NCI-H1930 (cell line): ENCODE measurements at regions not wholly inside any gene's neighbourhood (a gene's known extent, or its start where the extent isn't known, plus 50 kb on each side); places are given as distances from the start of the nearest gene placed in this dataset.

Experiments
- DNase-seq, 2 experiments: peaks; one replicate each; lab custom pipeline; 2025; lab: John Stamatoyannopoulos, UW

- DNase-seq: no peak
Observed at GRCh38 chr3:59339818-59340217, 290.0 kb upstream of the CFAP20DC start.

GRCh38 chr3:59338934-59339333 lies 289.1 kb upstream of the CFAP20DC start:
- DNase-seq: no peak

- no peak for DNase-seq
Observed at GRCh38 chr3:59335338-59335737, 285.5 kb upstream of the CFAP20DC start.

- DNase-seq: no peak
Observed at GRCh38 chr3:59334585-59334984, 284.8 kb upstream of the CFAP20DC start.

- DNase-seq: no peak
Observed at GRCh38 chr3:59327376-59327808, 277.6 kb upstream of the CFAP20DC start.

- no peak for DNase-seq
Observed at GRCh38 chr3:59326246-59327024, 276.6 kb upstream of the CFAP20DC start.

GRCh38 chr3:59321881-59322540 lies 272.2 kb upstream of the CFAP20DC start:
- DNase-seq: no peak

- peak in 1 of 2 experiments; percentile 35 for DNase-seq
Observed at GRCh38 chr3:59320080-59320479, 270.3 kb upstream of the CFAP20DC start.

- DNase-seq: no peak
Observed at GRCh38 chr3:59319442-59319841, 269.6 kb upstream of the CFAP20DC start.

GRCh38 chr3:59318881-59319280 lies 269.1 kb upstream of the CFAP20DC start:
- DNase-seq: no peak

- no peak for DNase-seq
Observed at GRCh38 chr3:59317386-59317785, 267.6 kb upstream of the CFAP20DC start.

- no peak for DNase-seq
Observed at GRCh38 chr3:59316688-59317275, 267.0 kb upstream of the CFAP20DC start.

- no peak for DNase-seq
Observed at GRCh38 chr3:59313365-59313764, 263.5 kb upstream of the CFAP20DC start.

GRCh38 chr3:59311231-59311630 lies 261.4 kb upstream of the CFAP20DC start:
- no peak for DNase-seq

GRCh38 chr3:59310736-59311135 lies 260.9 kb upstream of the CFAP20DC start:
- DNase-seq: no peak

- no peak for DNase-seq
Observed at GRCh38 chr3:59308684-59309083, 258.9 kb upstream of the CFAP20DC start.

- no peak for DNase-seq
Observed at GRCh38 chr3:59308001-59308400, 258.2 kb upstream of the CFAP20DC start.

- DNase-seq: no peak
Observed at GRCh38 chr3:59306436-59306835, 256.6 kb upstream of the CFAP20DC start.

- no peak for DNase-seq
Observed at GRCh38 chr3:59304296-59304695, 254.5 kb upstream of the CFAP20DC start.

- no peak for DNase-seq
Observed at GRCh38 chr3:59303452-59303851, 253.6 kb upstream of the CFAP20DC start.

- DNase-seq: no peak
Observed at GRCh38 chr3:59302442-59302841, 252.6 kb upstream of the CFAP20DC start.

- DNase-seq: no peak
Observed at GRCh38 chr3:59300733-59301132, 250.9 kb upstream of the CFAP20DC start.

- no peak for DNase-seq
Observed at GRCh38 chr3:59299561-59299960, 249.7 kb upstream of the CFAP20DC start.
